RWPE2 (cell line): ENCODE measurements at regions not wholly inside any gene's neighbourhood (a gene's known extent, or its start where the extent isn't known, plus 50 kb on each side); places are given as distances from the start of the nearest gene placed in this dataset.

ENCODE experiments used
- ATAC-seq: fragments of 200-7000 bp; cut with Tn5 transposase; 3 replicates; pipeline ENCODE4 v1.9.1; 2021; ENCODE audit warnings: low read depth
- DNase-seq: peaks from one replicate; pipeline ENCODE4 v3.0.0-alpha.2; 2020; ENCODE audit warnings: low spot score
- H3K27ac ChIP-seq: fragments of 450-650 bp; 2 replicates; pipeline ENCODE4 v1.5.1; 2017; ENCODE audit warnings: mild to moderate bottlenecking; ENCODE audit not compliant: poor library complexity, severe bottlenecking
- H3K27me3 ChIP-seq: fragments of 250-450 bp; sonication (Bioruptor Pico); 2 replicates; pipeline ENCODE4 v1.5.1; 2021; ENCODE audit warnings: mild to moderate bottlenecking, moderate library complexity; ENCODE audit not compliant: insufficient read depth, poor library complexity, severe bottlenecking
- H3K36me3 ChIP-seq: fragments of 250-450 bp; sonication (Bioruptor Pico); 2 replicates; pipeline ENCODE4 v1.5.1; 2020; ENCODE audit warnings: low read depth, mild to moderate bottlenecking, moderate library complexity
- H3K4me1 ChIP-seq: fragments of 250-450 bp; sonication (Bioruptor Pico); 2 replicates; pipeline ENCODE4 v1.5.1; 2021; ENCODE audit warnings: mild to moderate bottlenecking, moderate library complexity; ENCODE audit not compliant: insufficient read depth, poor library complexity, severe bottlenecking
- H3K4me3 ChIP-seq: fragments of 250-450 bp; sonication (Bioruptor Pico); 2 replicates; pipeline ENCODE4 v1.5.1; 2021; ENCODE audit warnings: mild to moderate bottlenecking, moderate library complexity; ENCODE audit not compliant: severe bottlenecking
- H3K9me3 ChIP-seq: fragments of 250-450 bp; sonication (Bioruptor Pico); 2 replicates; pipeline ENCODE4 v1.5.1; 2021; ENCODE audit warnings: mild to moderate bottlenecking, moderate library complexity; ENCODE audit not compliant: severe bottlenecking
- TF ChIP-seq, protein P1 (sequence below): fragments of 450-650 bp; IDR thresholded peaks from one replicate; pipeline ENCODE4 v1.5.1; 2017; ENCODE audit warnings: mild to moderate bottlenecking, moderate library complexity; ENCODE audit not compliant: poor library complexity, severe bottlenecking

DNA sequence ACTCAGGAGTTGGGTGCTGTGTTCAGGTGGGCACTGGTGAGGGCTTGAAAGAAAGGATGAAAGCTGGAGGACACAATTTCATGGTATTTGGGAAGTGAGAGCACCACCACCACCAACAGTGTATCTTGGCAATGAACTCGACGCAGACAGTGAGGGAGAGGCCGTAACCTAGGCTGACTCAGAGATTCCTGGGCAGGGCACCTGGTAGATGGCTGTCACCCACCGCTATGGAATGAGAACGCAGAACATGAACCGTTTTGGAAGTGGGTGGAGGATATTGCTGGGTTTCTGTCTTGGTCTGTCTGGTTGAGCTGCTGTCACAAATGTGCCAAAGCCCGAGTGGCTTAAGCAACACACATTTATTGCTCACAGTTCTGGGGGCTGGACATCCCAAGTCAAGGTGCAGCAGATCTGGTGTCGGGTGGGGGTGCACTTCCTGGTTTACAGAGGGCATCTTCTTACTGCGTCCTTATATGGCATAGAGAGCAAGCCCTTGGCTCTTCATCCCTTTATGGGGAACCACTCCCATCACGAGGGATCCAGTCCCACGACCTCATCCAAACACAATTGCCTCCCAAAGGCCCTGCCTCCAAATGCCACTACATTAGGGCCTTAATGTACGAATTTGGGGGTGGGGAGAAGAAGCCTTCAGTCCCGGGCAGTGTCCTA, 246.3 kb downstream of the SIPA1L2 start:
- no peaks in the 10 kb centered on the region for H3K27me3 ChIP-seq
- no peak overlapping the region for H3K4me3 ChIP-seq
- ATAC-seq = no peak
- H3K36me3 ChIP-seq = no peaks in the 10 kb centered on the region
- H3K4me1 ChIP-seq = no peaks in the 10 kb centered on the region
- no peak for DNase-seq
- TF ChIP-seq, protein P1, sequence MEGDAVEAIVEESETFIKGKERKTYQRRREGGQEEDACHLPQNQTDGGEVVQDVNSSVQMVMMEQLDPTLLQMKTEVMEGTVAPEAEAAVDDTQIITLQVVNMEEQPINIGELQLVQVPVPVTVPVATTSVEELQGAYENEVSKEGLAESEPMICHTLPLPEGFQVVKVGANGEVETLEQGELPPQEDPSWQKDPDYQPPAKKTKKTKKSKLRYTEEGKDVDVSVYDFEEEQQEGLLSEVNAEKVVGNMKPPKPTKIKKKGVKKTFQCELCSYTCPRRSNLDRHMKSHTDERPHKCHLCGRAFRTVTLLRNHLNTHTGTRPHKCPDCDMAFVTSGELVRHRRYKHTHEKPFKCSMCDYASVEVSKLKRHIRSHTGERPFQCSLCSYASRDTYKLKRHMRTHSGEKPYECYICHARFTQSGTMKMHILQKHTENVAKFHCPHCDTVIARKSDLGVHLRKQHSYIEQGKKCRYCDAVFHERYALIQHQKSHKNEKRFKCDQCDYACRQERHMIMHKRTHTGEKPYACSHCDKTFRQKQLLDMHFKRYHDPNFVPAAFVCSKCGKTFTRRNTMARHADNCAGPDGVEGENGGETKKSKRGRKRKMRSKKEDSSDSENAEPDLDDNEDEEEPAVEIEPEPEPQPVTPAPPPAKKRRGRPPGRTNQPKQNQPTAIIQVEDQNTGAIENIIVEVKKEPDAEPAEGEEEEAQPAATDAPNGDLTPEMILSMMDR = no peak
- no peak overlapping the region for H3K27ac ChIP-seq
- no peaks in the 10 kb centered on the region for H3K9me3 ChIP-seq

DNA sequence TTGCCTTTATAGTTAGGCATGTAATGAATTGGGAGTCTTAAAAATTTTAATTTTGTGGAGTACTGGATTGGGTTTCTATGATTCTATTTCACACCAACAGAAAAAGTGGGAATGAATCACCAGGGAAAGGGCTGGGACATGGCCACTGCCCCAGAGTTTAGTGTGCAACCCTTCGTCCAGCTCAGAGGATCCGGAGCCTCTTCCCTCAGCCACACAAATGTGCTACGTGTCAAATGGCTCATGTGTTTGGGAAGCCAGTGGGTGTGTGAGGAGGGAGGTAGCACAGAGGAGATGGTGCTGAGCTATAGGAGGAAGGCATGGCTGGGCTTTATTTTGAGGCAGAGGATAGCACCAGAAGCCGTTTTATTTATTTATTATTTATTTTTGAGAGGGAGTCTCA, 247.3 kb downstream of the SIPA1L2 start:
- Histone ChIP-seq H3K9me3 (no peaks in the 10 kb centered on the region), H3K4me3 (no peak overlapping the region), H3K4me1 (no peaks in the 10 kb centered on the region), H3K27me3 (no peaks in the 10 kb centered on the region), H3K27ac (no peak overlapping the region), H3K36me3 (no peaks in the 10 kb centered on the region)
- ATAC-seq (no peak), DNase-seq (no peak)
- TF ChIP-seq, protein P1 = no peak

DNA sequence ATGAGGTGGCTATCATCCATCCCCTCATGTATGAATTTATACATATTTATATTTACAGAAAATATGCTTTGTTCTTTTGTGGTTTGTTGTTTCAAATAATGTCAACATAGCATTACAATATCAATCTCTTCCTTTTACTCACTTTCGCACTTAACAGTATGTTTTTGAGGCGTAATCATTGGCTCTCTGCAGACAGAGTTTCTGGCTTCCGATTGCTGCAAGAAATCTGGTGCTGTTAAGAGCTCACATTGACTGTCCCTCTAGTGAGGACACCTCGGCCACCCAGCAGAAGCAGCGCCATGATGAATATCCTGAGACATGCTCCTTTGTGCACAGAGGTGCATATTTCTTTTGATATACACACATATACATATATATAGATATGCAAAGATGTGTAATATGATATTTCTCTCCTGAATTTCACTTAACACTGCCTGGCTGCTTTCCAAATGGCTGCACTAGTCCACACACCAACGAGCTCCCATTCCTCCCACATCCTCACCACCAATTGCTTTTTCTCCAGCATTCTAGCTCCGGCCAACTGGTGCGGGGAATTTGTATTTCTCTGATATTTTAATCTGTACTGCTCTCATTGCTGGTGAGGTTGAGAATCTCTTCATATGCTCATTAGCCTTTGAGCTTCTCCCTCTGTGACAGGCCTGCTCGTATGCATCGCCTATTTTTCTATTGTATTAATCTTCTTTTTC, 248.4 kb downstream of the SIPA1L2 start:
- Histone ChIP-seq H3K36me3 (no peaks in the 10 kb centered on the region), H3K27ac (no peak overlapping the region), H3K27me3 (no peaks in the 10 kb centered on the region), H3K4me1 (peaks cover 5% of the 10 kb centered on the region), H3K4me3 (no peak overlapping the region), H3K9me3 (no peaks in the 10 kb centered on the region)
- DNase-seq (no peak), ATAC-seq (no peak)
- TF ChIP-seq, protein P1 = no peak

DNA sequence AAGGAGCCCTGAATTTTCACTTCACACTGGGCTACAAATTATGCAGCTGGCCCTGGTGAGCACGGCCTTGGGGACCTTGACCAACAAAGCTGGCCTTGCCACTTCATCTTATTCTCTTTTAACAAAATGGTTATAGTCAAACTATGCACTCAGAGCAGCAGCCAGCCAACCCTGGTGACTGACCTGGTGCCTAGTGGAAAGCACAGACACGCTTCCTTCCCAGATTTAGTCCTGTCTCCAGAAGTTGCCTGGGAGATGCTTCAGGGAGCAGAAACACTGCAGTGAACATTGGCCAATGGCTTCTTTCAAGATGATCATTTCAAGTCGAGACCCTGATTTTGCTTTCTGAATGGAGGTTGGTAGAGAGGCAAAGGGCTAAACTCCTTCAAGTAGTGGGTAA, 249.3 kb downstream of the SIPA1L2 start:
- no peak overlapping the region for H3K27ac ChIP-seq
- TF ChIP-seq, protein P1 = no peak
- no peaks in the 10 kb centered on the region for H3K36me3 ChIP-seq
- H3K27me3 ChIP-seq = no peaks in the 10 kb centered on the region
- H3K4me3 ChIP-seq = no peak overlapping the region
- H3K4me1 ChIP-seq = peaks cover 5% of the 10 kb centered on the region
- ATAC-seq (no peak), DNase-seq (no peak)
- H3K9me3 ChIP-seq = no peaks in the 10 kb centered on the region

DNA sequence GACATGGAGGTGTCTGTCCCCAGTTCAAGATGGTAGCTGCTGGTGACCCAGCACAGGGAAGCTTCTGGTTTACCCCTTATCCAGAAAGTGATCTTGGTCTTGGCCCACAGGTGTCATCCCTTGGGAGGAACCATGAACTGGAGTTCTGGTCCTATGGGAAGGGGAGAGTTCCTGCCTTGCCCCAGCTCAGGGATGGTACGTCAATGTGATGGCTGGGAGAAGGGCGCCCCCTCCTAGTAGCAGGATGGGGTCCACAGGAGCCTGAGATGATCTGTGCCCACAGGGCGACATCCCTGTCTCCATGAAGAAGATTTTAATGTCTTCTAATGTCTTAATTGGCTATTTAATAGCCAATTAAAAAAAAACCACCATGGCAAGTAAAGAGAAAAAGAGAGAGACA, 249.8 kb downstream of the SIPA1L2 start:
- ATAC-seq (no peak), DNase-seq (no peak)
- H3K4me1 ChIP-seq = peaks cover 5% of the 10 kb centered on the region
- H3K4me3 ChIP-seq = no peak overlapping the region
- H3K27ac ChIP-seq = no peak overlapping the region
- TF ChIP-seq, protein P1 = no peak
- H3K9me3 ChIP-seq = no peaks in the 10 kb centered on the region
- H3K36me3 ChIP-seq = no peaks in the 10 kb centered on the region
- H3K27me3 ChIP-seq = no peaks in the 10 kb centered on the region
